Trophoblast cell (in vitro differentiated cells and primary cell): ENCODE measurements at regions not wholly inside any gene's neighbourhood (a gene's known extent, or its start where the extent isn't known, plus 50 kb on each side); places are given as distances from the start of the nearest gene placed in this dataset.
A peak's percentile ranks its signal among the peaks of the same experiment; 100 is the strongest.

Experiments used
- DNase-seq, 2 donors: peaks; one replicate each; pipeline ENCODE4 v3.0.0-alpha.2; 2016
- H2AFZ ChIP-seq: 2 replicates; pipeline ENCODE4 v1.6.1; 2013; ENCODE audit warnings: low read length, moderate library complexity, mild to moderate bottlenecking; ENCODE audit not compliant: insufficient read depth, poor library complexity
- H2AK5ac ChIP-seq: 2 replicates; pipeline ENCODE4 v1.6.1; 2013; ENCODE audit warnings: mild to moderate bottlenecking, low read length
- H2BK120ac ChIP-seq: 2 replicates; pipeline ENCODE4 v1.6.1; 2013; ENCODE audit warnings: low read length, mild to moderate bottlenecking, moderate library complexity; ENCODE audit not compliant: insufficient read depth, poor library complexity
- H2BK12ac ChIP-seq: 2 replicates; pipeline ENCODE4 v1.6.1; 2013; ENCODE audit warnings: mild to moderate bottlenecking, low read length, moderate library complexity
- H2BK5ac ChIP-seq: 2 replicates; pipeline ENCODE4 v1.6.1; 2013; ENCODE audit warnings: low read length, low read depth, moderate library complexity, mild to moderate bottlenecking; ENCODE audit not compliant: poor library complexity
- H3K14ac ChIP-seq: 2 replicates; pipeline ENCODE4 v1.6.1; 2013; ENCODE audit warnings: mild to moderate bottlenecking, low read length
- H3K18ac ChIP-seq: 2 replicates; pipeline ENCODE4 v1.6.1; 2013; ENCODE audit warnings: mild to moderate bottlenecking, low read length
- H3K23ac ChIP-seq: 2 replicates; pipeline ENCODE4 v1.6.1; 2013; ENCODE audit warnings: low read length
- H3K27ac ChIP-seq: 2 replicates; pipeline ENCODE4 v1.5.1; 2013; ENCODE audit warnings: low read depth, mild to moderate bottlenecking, inconsistent platforms, low read length, moderate library complexity
- H3K27me3 ChIP-seq: 2 replicates; pipeline ENCODE4 v1.6.1; 2013; ENCODE audit warnings: inconsistent platforms, mild to moderate bottlenecking, low read length, moderate library complexity; ENCODE audit not compliant: insufficient read depth
- H3K36me3 ChIP-seq, 2 experiments: 1 replicate in 1 of 2; 2 replicates in 1 of 2; pipeline ENCODE4 v1.6.1; 2013; ENCODE audit warnings: low read length in 2 of 2, mild to moderate bottlenecking in 2 of 2, moderate library complexity in 1 of 2; ENCODE audit not compliant: insufficient read depth in 2 of 2, control insufficient read depth in 1 of 2
- H3K4ac ChIP-seq: 2 replicates; pipeline ENCODE4 v1.6.1; 2013; ENCODE audit warnings: low read depth, mild to moderate bottlenecking, low read length, moderate library complexity
- H3K4me1 ChIP-seq, 2 experiments: 1 replicate in 1 of 2; 2 replicates in 1 of 2; pipeline ENCODE4 v1.6.1; 2013; ENCODE audit warnings: low read length in 2 of 2, mild to moderate bottlenecking in 2 of 2, moderate library complexity in 1 of 2; ENCODE audit not compliant: insufficient read depth in 2 of 2, control insufficient read depth in 1 of 2
- H3K4me2 ChIP-seq: 2 replicates; pipeline ENCODE4 v1.6.1; 2013; ENCODE audit warnings: inconsistent platforms, mild to moderate bottlenecking, low read length, moderate library complexity
- H3K4me3 ChIP-seq: 2 replicates; pipeline ENCODE4 v1.5.1; 2013; ENCODE audit warnings: mild to moderate bottlenecking, low read depth, low read length, inconsistent platforms
- H3K79me1 ChIP-seq: one replicate; pipeline ENCODE4 v1.6.1; 2013; ENCODE audit warnings: low read length
- H3K79me2 ChIP-seq: 2 replicates; pipeline ENCODE4 v1.6.1; 2013; ENCODE audit warnings: low read length, mild to moderate bottlenecking; ENCODE audit not compliant: control insufficient read depth, insufficient read depth, poor library complexity
- H3K9ac ChIP-seq: 2 replicates; pipeline ENCODE4 v1.6.1; 2013; ENCODE audit warnings: mild to moderate bottlenecking, low read length
- H3K9me3 ChIP-seq: 2 replicates; pipeline ENCODE4 v1.6.1; 2013; ENCODE audit warnings: low read depth, mild to moderate bottlenecking, control low read depth, inconsistent platforms, low read length; ENCODE audit not compliant: insufficient read depth
- H4K12ac ChIP-seq: 2 replicates; pipeline ENCODE4 v1.6.1; 2013; ENCODE audit warnings: low read depth, mild to moderate bottlenecking, low read length, moderate library complexity
- H4K8ac ChIP-seq: 2 replicates; pipeline ENCODE4 v1.6.1; 2013; ENCODE audit warnings: low read depth, mild to moderate bottlenecking, low read length, moderate library complexity
- H4K91ac ChIP-seq: one replicate; pipeline ENCODE4 v1.6.1; 2013; ENCODE audit warnings: low read depth, mild to moderate bottlenecking, low read length, moderate library complexity
- WGBS: extraction: QIAGEN DNeasy Blood & Tissue Kit; methylation state at CpG from one replicate; pipeline ENCODE4 v1.1.7; 2013; ENCODE audit warnings: missing lambda C conversion rate; ENCODE audit not compliant: insufficient read length, insufficient coverage; ENCODE audit errors: extremely low coverage; 5-methylcytosine and 5-hydroxymethylcytosine counted together

DNA sequence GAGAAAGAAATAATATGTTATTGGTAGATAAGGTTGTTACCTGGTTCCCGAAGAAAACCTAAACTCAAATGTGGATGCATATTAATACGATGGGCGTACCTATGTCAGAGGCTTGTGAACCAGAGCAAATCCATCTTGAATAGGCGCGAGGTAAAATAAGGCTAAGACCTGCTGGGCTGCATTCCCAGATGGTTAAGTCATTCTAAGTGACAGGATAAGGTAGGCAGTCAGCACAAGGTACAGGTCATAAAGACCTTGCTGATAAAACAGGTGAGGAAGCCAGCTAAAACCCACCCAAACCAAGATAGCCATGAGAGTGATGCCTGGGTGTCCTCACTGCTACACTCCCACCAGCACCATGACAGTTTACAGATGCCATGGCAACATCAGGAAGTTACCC, 1400.1 kb downstream of the CDH8 start:
- H2AFZ ChIP-seq: no peak overlapping the region
- DNase-seq: peak; percentile 48 to 78

DNA sequence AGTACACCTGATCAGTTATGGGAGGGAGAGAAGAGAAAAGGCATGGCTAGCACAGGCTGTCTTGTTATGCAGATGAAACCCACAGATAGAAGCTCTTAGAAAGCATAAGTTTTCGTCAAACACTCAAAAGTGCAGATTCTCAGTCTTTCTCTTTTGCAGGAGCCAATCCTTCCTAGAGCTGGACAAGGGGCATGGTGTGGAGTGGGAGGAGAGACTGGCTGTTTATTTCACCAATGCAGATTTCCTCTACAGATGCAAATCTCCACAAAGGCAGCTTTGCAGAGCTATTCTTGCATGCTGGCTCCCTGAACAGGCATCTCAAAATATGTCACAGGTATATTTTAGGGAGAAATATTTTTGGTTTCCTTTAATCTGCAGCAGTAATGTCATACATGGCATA, 1400.7 kb downstream of the CDH8 start:
- Histone ChIP-seq H3K79me1 (no peaks in the 10 kb centered on the region), H3K18ac (no peak overlapping the region), H3K4me3 (no peak overlapping the region), H3K4ac (no peak overlapping the region), H2AK5ac (no peak overlapping the region), H4K8ac (no peak overlapping the region), H3K9ac (no peak overlapping the region), H2AFZ (no peak overlapping the region), H2BK5ac (peak overlapping the region; percentile 37), H3K27ac (peak overlapping the region; percentile 73), H3K23ac (no peak overlapping the region), H4K12ac (no peak overlapping the region), H3K27me3 (no peaks in the 10 kb centered on the region), H3K36me3 (no peaks in the 10 kb centered on the region), H2BK120ac (no peak overlapping the region), H4K91ac (no peak overlapping the region), H3K4me2 (peak overlapping the region; percentile 36), H3K14ac (no peak overlapping the region), H3K9me3 (peaks cover 1% of the 10 kb centered on the region), H2BK12ac (no peak overlapping the region), H3K4me1 (peaks cover 0 to 9% of the 10 kb centered on the region in 2 experiments), H3K79me2 (no peaks in the 10 kb centered on the region)
- WGBS: no CpG with 5 or more reads among the region's 1 CpG
- DNase-seq: peak in 1 of 2 donors; percentile 23

More for the DNA sequence above, 1400.1 kb downstream of the CDH8 start:
- H2AK5ac ChIP-seq: no peak overlapping the region
- no peaks in the 10 kb centered on the region for H3K27me3 ChIP-seq
- no peak overlapping the region for H2BK12ac ChIP-seq
- H3K4me3 ChIP-seq: no peak overlapping the region
- no peaks in the 10 kb centered on the region for H3K79me1 ChIP-seq
- no peak overlapping the region for H3K4ac ChIP-seq
- H3K27ac ChIP-seq: peak overlapping the region; percentile 60
- no peaks in the 10 kb centered on the region for H3K36me3 ChIP-seq
- H3K79me2 ChIP-seq: no peaks in the 10 kb centered on the region
- no peak overlapping the region for H4K12ac ChIP-seq
- no peak overlapping the region for H4K8ac ChIP-seq
- no peak overlapping the region for H3K23ac ChIP-seq
- no peak overlapping the region for H4K91ac ChIP-seq
- no peak overlapping the region for H3K14ac ChIP-seq
- peaks cover 1% of the 10 kb centered on the region for H3K9me3 ChIP-seq
- no peak overlapping the region for H3K18ac ChIP-seq
- H3K4me2 ChIP-seq: no peak overlapping the region
- H3K9ac ChIP-seq: no peak overlapping the region
- H3K4me1 ChIP-seq: peaks cover 0 to 9% of the 10 kb centered on the region in 2 experiments
- no peak overlapping the region for H2BK5ac ChIP-seq
- no CpG with 5 or more reads among the region's 5 CpGs for WGBS
- no peak overlapping the region for H2BK120ac ChIP-seq

DNA sequence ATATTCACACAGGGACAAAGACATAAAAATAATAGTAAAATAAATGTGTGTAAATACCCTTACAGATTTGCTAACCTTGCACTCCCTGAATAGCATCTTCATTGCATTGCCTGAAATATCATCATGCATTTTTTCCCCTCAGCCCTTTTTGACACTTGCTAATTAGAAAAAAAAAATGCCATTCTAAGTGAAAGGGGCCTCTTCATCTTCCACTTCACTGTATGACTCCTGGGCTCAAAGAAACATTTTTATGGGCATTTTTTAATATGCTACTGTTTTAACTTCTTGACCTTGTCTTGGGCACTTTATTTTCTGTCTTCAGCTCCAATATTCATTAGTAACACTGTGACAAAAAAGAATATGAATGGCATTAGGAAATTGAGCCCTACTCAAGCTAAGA, 1424.4 kb downstream of the CDH8 start:
- Histone ChIP-seq H3K14ac (no peak overlapping the region), H2AFZ (no peak overlapping the region), H3K27me3 (no peaks in the 10 kb centered on the region), H3K79me1 (no peaks in the 10 kb centered on the region), H3K4ac (no peak overlapping the region), H2BK120ac (no peak overlapping the region), H3K27ac (no peak overlapping the region), H3K79me2 (no peaks in the 10 kb centered on the region), H2BK12ac (no peak overlapping the region), H3K4me2 (no peak overlapping the region), H4K91ac (no peak overlapping the region), H4K8ac (no peak overlapping the region), H2BK5ac (no peak overlapping the region), H3K9me3 (no peaks in the 10 kb centered on the region), H4K12ac (no peak overlapping the region), H3K23ac (no peak overlapping the region), H3K18ac (no peak overlapping the region), H3K4me3 (no peak overlapping the region), H3K36me3 (no peaks in the 10 kb centered on the region), H2AK5ac (no peak overlapping the region), H3K9ac (no peak overlapping the region), H3K4me1 (no peaks in the 10 kb centered on the region)
- DNase-seq: no peak

DNA sequence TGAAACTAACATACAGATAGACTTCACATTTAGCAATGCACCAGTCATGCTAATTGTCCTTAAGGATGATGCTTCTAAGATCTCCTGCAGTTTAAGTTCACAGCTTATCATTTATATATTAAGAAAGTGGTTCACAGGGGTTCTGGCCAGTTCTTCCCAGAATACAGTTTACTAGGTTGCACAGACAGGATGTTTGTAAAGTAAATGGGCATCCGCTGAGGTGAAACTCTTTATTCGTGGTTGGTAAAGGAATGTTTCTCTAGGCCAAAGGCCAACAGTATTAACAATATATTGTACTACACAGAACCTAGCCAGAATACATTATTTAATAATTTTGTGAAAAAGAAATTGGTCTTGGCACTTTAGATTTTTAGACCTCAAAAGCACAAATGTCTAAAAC, 1427.3 kb downstream of the CDH8 start:
- Histone ChIP-seq H3K27me3 (no peaks in the 10 kb centered on the region), H3K18ac (no peak overlapping the region), H4K8ac (no peak overlapping the region)

More for the DNA sequence above, 1427.3 kb downstream of the CDH8 start:
- Histone ChIP-seq H2BK12ac (no peak overlapping the region), H3K9ac (no peak overlapping the region), H3K4me3 (no peak overlapping the region), H3K27ac (no peak overlapping the region), H3K79me2 (no peaks in the 10 kb centered on the region), H3K9me3 (no peaks in the 10 kb centered on the region), H3K4me1 (no peaks in the 10 kb centered on the region), H3K36me3 (no peaks in the 10 kb centered on the region), H3K79me1 (no peaks in the 10 kb centered on the region), H3K14ac (no peak overlapping the region), H3K4me2 (no peak overlapping the region), H3K4ac (no peak overlapping the region), H2BK5ac (no peak overlapping the region), H4K91ac (no peak overlapping the region), H3K23ac (no peak overlapping the region), H2AFZ (no peak overlapping the region), H2AK5ac (no peak overlapping the region), H2BK120ac (no peak overlapping the region), H4K12ac (no peak overlapping the region)
- WGBS: no CpG with 5 or more reads among the region's 2 CpGs
- DNase-seq: no peak
